ENCODE measurements at regions not wholly inside any gene's neighbourhood (a gene's known extent, or its start where the extent isn't known, plus 50 kb on each side); places are given as distances from the start of the nearest gene placed in this dataset.

GRCh38 chr6:14058029-14058695, 59.4 kb upstream of the CD83 start:
- TF ChIP-seq NRF1 (IDR thresholded peaks at IDR 0.05; ENCODE audit: low read depth, low read length): no peak
- TF ChIP-seq CTCF (IDR thresholded peaks at IDR 0.05): no peak
- TF ChIP-seq SIN3A (IDR thresholded peaks at IDR 0.05; ENCODE audit: borderline replicate concordance, low read depth, low read length): no peak
- TF ChIP-seq POLR2AphosphoS5 (IDR thresholded peaks at IDR 0.05; ENCODE audit: low read depth, low read length): no peak
- no peak for TF ChIP-seq FOXJ3 (CRISPR knock-in tag; IDR thresholded peaks at IDR 0.05)
- no peak for TF ChIP-seq IRF3 (IDR thresholded peaks at IDR 0.05; ENCODE audit: low read depth, low read length)
- TF ChIP-seq RCOR1 (IDR thresholded peaks at IDR 0.05; ENCODE audit: low read length): no peak
